ENCODE measurements at regions not wholly inside any gene's neighbourhood (a gene's known extent, or its start where the extent isn't known, plus 50 kb on each side); places are given as distances from the start of the nearest gene placed in this dataset.

- H3K27me3 ChIP-seq (ENCODE audit: control insufficient read depth, insufficient read depth, low read length), result no peaks in the 10 kb centered on the region
- no peak for TF ChIP-seq CTCF (IDR thresholded peaks at IDR 0.05; ENCODE audit: insufficient read depth, low read length, poor library complexity, severe bottlenecking)
- no peak for DNase-seq (ENCODE audit: low read depth)
Measured at GRCh38 chr5:67996596-67996995, 219.0 kb upstream of the PIK3R1 start.

DNA sequence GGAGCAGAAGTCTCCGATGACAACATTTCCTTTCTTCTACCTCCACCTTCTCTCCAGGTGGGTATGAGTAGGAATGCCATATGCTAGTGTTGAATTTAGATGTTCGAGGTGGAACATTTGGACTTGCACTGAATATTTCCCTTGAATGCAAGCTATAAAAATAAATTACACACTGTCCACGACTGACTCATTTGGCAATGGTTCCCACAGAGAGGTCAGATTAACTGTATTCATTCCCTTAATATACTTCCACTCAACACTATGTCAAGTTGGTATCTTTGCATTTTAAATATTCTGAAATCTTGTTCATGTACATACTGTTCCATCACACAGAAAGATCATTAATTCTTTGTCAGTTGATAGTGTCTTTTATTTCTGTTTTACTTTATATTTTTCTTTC, 222.6 kb upstream of the PIK3R1 start:
- no peaks in the 10 kb centered on the region for H3K36me3 ChIP-seq (ENCODE audit: control insufficient read depth, insufficient read depth, low read length)
- no peak overlapping the region for H3K4me3 ChIP-seq (ENCODE audit: low read depth, low read length)
- H3K27me3 ChIP-seq (ENCODE audit: control insufficient read depth, insufficient read depth, low read length), result no peaks in the 10 kb centered on the region
- no peak for TF ChIP-seq CTCF (IDR thresholded peaks at IDR 0.05; ENCODE audit: insufficient read depth, low read length, poor library complexity, severe bottlenecking)
- no peak for DNase-seq (ENCODE audit: low read depth)

More at GRCh38 chr5:67996596-67996995, 219.0 kb upstream of the PIK3R1 start:
- H3K36me3 ChIP-seq (ENCODE audit: control insufficient read depth, insufficient read depth, low read length), result no peaks in the 10 kb centered on the region
- no peak overlapping the region for H3K4me3 ChIP-seq (ENCODE audit: low read depth, low read length)

DNA sequence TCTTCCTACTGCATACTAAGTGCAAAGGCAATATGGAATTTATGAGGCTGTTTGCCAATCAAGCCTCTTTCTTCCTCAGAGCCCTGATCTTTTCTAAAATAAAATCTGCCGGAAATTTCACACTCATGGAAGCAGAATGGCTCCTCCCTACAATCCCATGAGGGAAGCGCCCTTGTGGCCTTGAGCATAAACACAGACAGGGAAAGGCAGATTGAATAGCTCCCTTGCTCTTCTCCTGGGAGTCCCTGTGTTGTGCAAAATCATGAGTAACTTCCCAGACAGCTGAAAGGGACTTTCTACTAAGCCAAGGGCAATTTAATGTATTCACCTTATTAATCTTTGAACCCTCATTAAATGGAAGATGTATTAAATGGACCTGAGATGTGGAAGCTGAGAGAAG, 226.1 kb upstream of the PIK3R1 start:
- H3K36me3 ChIP-seq (ENCODE audit: control insufficient read depth, insufficient read depth, low read length), result no peaks in the 10 kb centered on the region
- DNase-seq (ENCODE audit: low read depth), result no peak
- H3K4me3 ChIP-seq (ENCODE audit: low read depth, low read length), result no peak overlapping the region
- H3K27me3 ChIP-seq (ENCODE audit: control insufficient read depth, insufficient read depth, low read length), result no peaks in the 10 kb centered on the region
- TF ChIP-seq CTCF (IDR thresholded peaks at IDR 0.05; ENCODE audit: insufficient read depth, low read length, poor library complexity, severe bottlenecking), result no peak

DNA sequence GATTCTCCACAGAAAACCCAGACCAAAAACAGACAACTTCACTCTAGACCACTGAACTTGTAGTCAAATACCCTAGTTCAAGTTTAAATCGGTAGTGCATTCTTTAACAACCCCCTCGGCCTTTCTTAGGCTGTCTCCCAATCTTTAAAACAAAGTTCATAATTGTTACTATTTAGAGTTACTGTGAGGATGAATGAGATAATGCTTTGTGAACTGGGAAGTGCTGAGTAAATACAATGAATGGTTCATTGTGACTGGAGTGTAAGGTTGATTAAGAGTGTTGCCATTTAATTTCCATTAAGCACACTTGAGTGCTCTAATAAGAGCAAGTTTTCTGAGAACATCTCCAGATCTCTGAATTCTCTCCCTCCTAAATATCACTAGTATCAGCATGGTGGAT, 228.8 kb upstream of the PIK3R1 start:
- Histone ChIP-seq H3K4me3 (ENCODE audit: low read depth, low read length) (no peak overlapping the region), H3K36me3 (ENCODE audit: control insufficient read depth, insufficient read depth, low read length) (no peaks in the 10 kb centered on the region), H3K27me3 (ENCODE audit: control insufficient read depth, insufficient read depth, low read length) (no peaks in the 10 kb centered on the region)
- DNase-seq (ENCODE audit: low read depth), result no peak
- no peak for TF ChIP-seq CTCF (IDR thresholded peaks at IDR 0.05; ENCODE audit: insufficient read depth, low read length, poor library complexity, severe bottlenecking)

GRCh38 chr5:67985686-67986387, 229.7 kb upstream of the PIK3R1 start:
- Histone ChIP-seq H3K4me3 (ENCODE audit: low read depth, low read length) (no peak overlapping the region), H3K27me3 (ENCODE audit: control insufficient read depth, insufficient read depth, low read length) (no peaks in the 10 kb centered on the region), H3K36me3 (ENCODE audit: control insufficient read depth, insufficient read depth, low read length) (no peaks in the 10 kb centered on the region)
- no peak for DNase-seq (ENCODE audit: low read depth)
- TF ChIP-seq CTCF (IDR thresholded peaks at IDR 0.05; ENCODE audit: insufficient read depth, low read length, poor library complexity, severe bottlenecking), result no peak

DNA sequence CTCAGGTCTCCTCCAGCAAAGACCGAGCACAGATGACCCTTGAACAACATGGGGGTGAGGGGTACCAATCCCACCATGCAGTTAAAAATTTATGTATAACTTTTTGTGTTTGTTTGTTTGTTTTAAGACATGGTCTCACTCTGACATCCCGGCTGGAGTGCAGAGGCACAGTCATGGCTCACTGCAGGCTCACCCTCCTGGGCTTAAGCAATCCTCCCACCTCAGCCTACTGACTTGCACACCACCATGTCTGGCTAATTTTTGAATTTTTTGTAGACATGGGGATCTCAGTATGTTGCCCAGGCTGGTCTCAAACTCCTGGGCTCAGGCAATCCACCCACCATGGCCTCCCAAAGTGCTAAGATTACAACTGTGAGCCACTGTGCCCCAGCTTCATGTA, 231.0 kb upstream of the PIK3R1 start:
- H3K27me3 ChIP-seq (ENCODE audit: control insufficient read depth, insufficient read depth, low read length), result no peaks in the 10 kb centered on the region
- H3K36me3 ChIP-seq (ENCODE audit: control insufficient read depth, insufficient read depth, low read length), result no peaks in the 10 kb centered on the region
- no peak for DNase-seq (ENCODE audit: low read depth)
- TF ChIP-seq CTCF (IDR thresholded peaks at IDR 0.05; ENCODE audit: insufficient read depth, low read length, poor library complexity, severe bottlenecking), result no peak
- no peak overlapping the region for H3K4me3 ChIP-seq (ENCODE audit: low read depth, low read length)

Measured in kidney epithelial cell (primary cell).